Prostate gland (tissue), 2 donors: ENCODE measurements at regions not wholly inside any gene's neighbourhood (a gene's known extent, or its start where the extent isn't known, plus 50 kb on each side); places are given as distances from the start of the nearest gene placed in this dataset.

ENCODE experiments used
- DNase-seq: peaks from one replicate; pipeline ENCODE4 v3.0.0-alpha.2; 2019; ENCODE audit warnings: low spot score
- H3K27ac ChIP-seq, 2 donors: fragments of 200-600 bp; sonication (generic); 2 replicates each; pipeline ENCODE4 v1.5.1; 2017 to 2019
- H3K27me3 ChIP-seq: fragments of 200-600 bp; sonication (generic); replicated peaks from 2 replicates; pipeline ENCODE4 v1.5.1; 2019; ENCODE audit not compliant: insufficient read depth
- H3K36me3 ChIP-seq, 2 donors: fragments of 200-600 bp; sonication (generic); 1 replicate in 1 of 2; 2 replicates in 1 of 2; pipeline versions ENCODE4 v1.5.1 to v1.8.1; 2017 to 2019
- H3K4me1 ChIP-seq: fragments of 200-600 bp; sonication (generic); replicated peaks from 2 replicates; pipeline ENCODE4 v1.5.1; 2019
- H3K4me3 ChIP-seq, 2 donors: fragments of 200-600 bp; sonication (generic); 2 replicates each; pipeline ENCODE4 v1.5.1; 2017 to 2019
- H3K9me3 ChIP-seq: fragments of 200-600 bp; sonication (generic); 2 replicates; pipeline ENCODE4 v1.5.1; 2017
- CTCF ChIP-seq, 4 experiments: fragments of 200-600 bp in 2 of 4; fragments of 450-650 bp in 2 of 4; sonication (generic) in 2 of 4; IDR thresholded peaks; 1 replicate in 3 of 4; 2 replicates in 1 of 4; pipeline ENCODE4 v1.5.1; 2016 to 2019; ENCODE audit warnings: antibody characterized with exemption in 4 of 4, mild to moderate bottlenecking in 2 of 4, moderate library complexity in 2 of 4
- POLR2A ChIP-seq: fragments of 450-650 bp; IDR thresholded peaks from one replicate; pipeline ENCODE4 v1.6.1; 2016; ENCODE audit warnings: antibody characterized with exemption, mild to moderate bottlenecking
- POLR2AphosphoS5 ChIP-seq: sonication (generic); formaldehyde crosslinking; IDR thresholded peaks from one replicate; pipeline ENCODE4 v1.6.1; 2017; ENCODE audit warnings: antibody characterized with exemption
- WGBS: methylation state at CpG from one replicate; pipeline ENCODE4 v1.1.5; 2018; 5-methylcytosine and 5-hydroxymethylcytosine counted together
- intact Hi-C: fragments of 100-400 bp; cut with DNase I; formaldehyde crosslinking; loops from one replicate; pipeline ENCODE4 v1.14.2; 2022

GRCh38 chr10:114723991-114724715 is 66.1 kb upstream of the ABLIM1 start:
- no peak for DNase-seq
- Histone ChIP-seq H3K27ac (no peak overlapping the region), H3K36me3 (no peaks in the 10 kb centered on the region), H3K9me3 (no peaks in the 10 kb centered on the region), H3K4me1 (no peaks in the 10 kb centered on the region), H3K4me3 (no peak overlapping the region), H3K27me3 (no peaks in the 10 kb centered on the region)
- intact Hi-C loops: no loop called here
- 90% methylated on average over 3 of the region's 3 CpGs for WGBS
- TF ChIP-seq CTCF (IDR thresholded peaks at IDR 0.05): no peak
- TF ChIP-seq POLR2A: no peak
- no peak for TF ChIP-seq POLR2AphosphoS5

GRCh38 chr10:114724716-114725106 is 66.6 kb upstream of the ABLIM1 start:
- intact Hi-C loops: no loop called here
- TF ChIP-seq CTCF (IDR thresholded peaks at IDR 0.05) (no peak), POLR2AphosphoS5 (no peak), POLR2A (no peak)
- H3K4me3 ChIP-seq: no peak overlapping the region
- H3K9me3 ChIP-seq: no peaks in the 10 kb centered on the region
- WGBS: 100% methylated on average over 3 of the region's 3 CpGs
- no peaks in the 10 kb centered on the region for H3K4me1 ChIP-seq
- no peak overlapping the region for H3K27ac ChIP-seq
- H3K27me3 ChIP-seq: no peaks in the 10 kb centered on the region
- no peaks in the 10 kb centered on the region for H3K36me3 ChIP-seq
- no peak for DNase-seq

GRCh38 chr10:114726820-114727271 is 68.8 kb upstream of the ABLIM1 start:
- H3K27ac ChIP-seq: no peak overlapping the region
- H3K4me1 ChIP-seq: no peaks in the 10 kb centered on the region
- WGBS: 76% methylated on average over 3 of the region's 3 CpGs

GRCh38 chr10:114728325-114728724 is 70.2 kb upstream of the ABLIM1 start:
- no peaks in the 10 kb centered on the region for H3K9me3 ChIP-seq
- no peaks in the 10 kb centered on the region for H3K36me3 ChIP-seq
- TF ChIP-seq POLR2A (no peak), CTCF (IDR thresholded peaks at IDR 0.05) (no peak), POLR2AphosphoS5 (no peak)
- no peaks in the 10 kb centered on the region for H3K27me3 ChIP-seq
- WGBS: 77% methylated on average over 4 of the region's 4 CpGs
- H3K4me1 ChIP-seq: no peaks in the 10 kb centered on the region
- intact Hi-C loops: no loop called here
- no peak overlapping the region for H3K27ac ChIP-seq
- no peak overlapping the region for H3K4me3 ChIP-seq
- DNase-seq: no peak

More at GRCh38 chr10:114726820-114727271, 68.8 kb upstream of the ABLIM1 start:
- no peak for TF ChIP-seq POLR2A
- TF ChIP-seq POLR2AphosphoS5: no peak
- no peak for TF ChIP-seq CTCF (IDR thresholded peaks at IDR 0.05)
- no peak overlapping the region for H3K4me3 ChIP-seq
- intact Hi-C loops: no loop called here
- H3K36me3 ChIP-seq: no peaks in the 10 kb centered on the region
- H3K27me3 ChIP-seq: no peaks in the 10 kb centered on the region
- no peaks in the 10 kb centered on the region for H3K9me3 ChIP-seq
- no peak for DNase-seq

- Histone ChIP-seq H3K4me1 (no peaks in the 10 kb centered on the region), H3K27me3 (peaks cover 2% of the 10 kb centered on the region), H3K27ac (no peak overlapping the region), H3K9me3 (no peaks in the 10 kb centered on the region), H3K4me3 (no peak overlapping the region), H3K36me3 (no peaks in the 10 kb centered on the region)
- no peak for DNase-seq
- TF ChIP-seq CTCF (IDR thresholded peaks at IDR 0.05) (no peak), POLR2AphosphoS5 (no peak), POLR2A (no peak)
- 83% methylated on average over 3 of the region's 3 CpGs for WGBS
- intact Hi-C loops: no loop called here
Observed at GRCh38 chr10:114729103-114729659, 71.1 kb upstream of the ABLIM1 start.
